ENCODE measurements at regions not wholly inside any gene's neighbourhood (a gene's known extent, or its start where the extent isn't known, plus 50 kb on each side); places are given as distances from the start of the nearest gene placed in this dataset.
A peak's percentile ranks its signal among the peaks of the same experiment; 100 is the strongest.

DNA sequence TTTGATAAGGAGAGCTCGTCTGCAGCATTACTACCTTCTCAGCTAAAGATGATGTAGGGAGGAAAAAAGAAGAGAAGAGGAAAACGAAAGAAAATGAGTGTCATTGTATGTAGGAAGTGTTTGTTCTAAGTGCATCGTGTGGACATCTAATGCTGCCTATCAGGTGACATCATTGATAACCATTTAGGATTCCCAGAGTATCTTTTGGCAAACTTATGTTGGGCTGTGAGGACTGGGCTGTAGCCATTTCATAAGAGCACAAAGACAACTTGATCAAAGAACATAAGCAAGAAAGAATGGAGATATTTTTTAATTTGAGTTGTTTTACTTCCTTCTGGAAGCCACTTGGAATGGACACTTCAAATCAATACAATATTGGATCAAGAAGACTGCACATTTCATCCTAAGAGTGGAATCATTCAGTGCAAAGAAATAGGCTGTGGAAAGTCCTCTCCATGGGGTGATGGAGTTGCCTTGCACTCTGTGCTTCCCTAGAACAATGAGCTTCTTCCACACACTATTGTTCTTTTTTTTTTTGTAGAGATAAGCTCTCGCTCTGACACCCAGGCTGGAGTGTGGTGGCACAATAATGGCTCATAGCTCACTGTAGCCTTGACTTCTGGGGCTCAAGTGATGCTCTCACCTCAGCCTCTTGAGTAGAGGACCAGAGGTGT, 52.4 kb upstream of the UBL3 start:
- ChIA-PET CTCF (interaction anchor here (0.6 to 1.6 kb wide), 5 partner anchors 18 to 494 kb away, joined by 3 to 6 read pairs (median 3); no protein-coding TSS in a partner anchor), POLR2A (interaction anchor here (0.7 to 2.4 kb wide), 4 partner anchors 9 to 52 kb away, joined by 3 to 13 read pairs (median 4); partner anchors contain the start of gene UBL3)
- H3K4me1 ChIP-seq (ENCODE audit: control insufficient read depth, insufficient read depth, low read length), result peaks cover 4% of the 10 kb centered on the region; the same call in 1 of the 2 replicates
- TF ChIP-seq ZNF626 (tag by site-specific recombination; IDR thresholded peaks at IDR 0.05) (no peak), ATF2 (tag by site-specific recombination; IDR thresholded peaks at IDR 0.05; ENCODE audit: low read depth) (peak; percentile 62)
- no peak overlapping the region for H3K27ac ChIP-seq (ENCODE audit: extremely low read depth, low read depth, low read length)
- H3K4me3 ChIP-seq (ENCODE audit: low read depth, low read length), result no peak overlapping the region
- H3K36me3 ChIP-seq (ENCODE audit: control insufficient read depth in 2 of 2, insufficient read depth in 1 of 2, low read length in 2 of 2), result no peaks in the 10 kb centered on the region
- no peaks in the 10 kb centered on the region for H3K9me3 ChIP-seq (ENCODE audit: control insufficient read depth, insufficient read depth, low read depth, low read length)

DNA sequence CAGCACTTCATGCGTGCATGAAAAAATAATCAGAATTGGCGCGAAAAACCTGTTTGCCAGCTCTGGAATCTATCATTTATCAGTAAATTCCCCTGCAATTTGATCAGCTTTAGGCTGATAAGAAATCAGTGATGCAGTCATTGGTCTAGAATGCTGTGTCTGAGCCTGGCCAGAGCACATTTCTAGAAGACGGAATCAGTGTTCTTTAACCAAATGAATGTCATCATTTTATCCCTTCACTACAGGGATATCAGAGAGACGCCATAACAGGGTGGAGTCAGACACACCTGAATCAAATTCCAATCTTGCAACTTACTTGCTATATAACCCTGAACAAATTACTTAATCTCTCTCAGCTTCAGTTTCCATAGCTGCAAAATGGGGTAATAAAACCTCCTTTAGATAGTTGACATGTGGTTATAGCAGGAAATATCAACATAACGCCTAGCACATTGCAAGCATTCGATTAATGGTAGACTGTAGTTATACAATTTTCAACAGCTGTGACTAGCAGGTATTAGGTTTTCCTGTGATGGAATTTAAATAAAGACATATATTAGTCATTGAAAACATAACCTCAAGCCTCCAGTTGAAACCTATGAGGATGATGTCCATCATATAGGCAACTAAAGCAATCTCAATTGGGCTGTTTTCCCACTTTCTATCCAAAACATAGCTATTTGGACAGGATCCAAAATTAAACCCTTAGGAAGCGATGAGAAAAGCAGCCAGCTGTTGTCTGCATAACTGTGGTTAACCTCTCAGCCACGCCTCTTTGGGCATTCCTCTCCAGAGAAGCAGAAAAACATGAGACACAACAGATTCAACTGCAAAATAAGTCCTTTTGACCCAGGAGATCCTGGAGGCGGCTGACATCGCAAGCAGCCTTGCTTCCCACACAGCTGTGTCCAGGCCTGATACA, 51.6 kb upstream of the UBL3 start:
- ChIA-PET CTCF (interaction anchor here (0.6 to 1.6 kb wide), 5 partner anchors 19 to 211 kb away, joined by 3 to 6 read pairs (median 3); no protein-coding TSS in a partner anchor), POLR2A (interaction anchor here (0.9 to 2.4 kb wide), 3 partner anchors 10 to 52 kb away, joined by 4 to 13 read pairs (median 4); partner anchors contain the start of gene UBL3)
- no peaks in the 10 kb centered on the region for H3K36me3 ChIP-seq (ENCODE audit: control insufficient read depth in 2 of 2, insufficient read depth in 1 of 2, low read length in 2 of 2)
- H3K9me3 ChIP-seq (ENCODE audit: control insufficient read depth, insufficient read depth, low read depth, low read length), result no peaks in the 10 kb centered on the region
- no peak overlapping the region for H3K27ac ChIP-seq (ENCODE audit: extremely low read depth, low read depth, low read length)
- no peak for TF ChIP-seq ZNF658 (tag by site-specific recombination; IDR thresholded peaks at IDR 0.05)
- TF ChIP-seq, protein P1, sequence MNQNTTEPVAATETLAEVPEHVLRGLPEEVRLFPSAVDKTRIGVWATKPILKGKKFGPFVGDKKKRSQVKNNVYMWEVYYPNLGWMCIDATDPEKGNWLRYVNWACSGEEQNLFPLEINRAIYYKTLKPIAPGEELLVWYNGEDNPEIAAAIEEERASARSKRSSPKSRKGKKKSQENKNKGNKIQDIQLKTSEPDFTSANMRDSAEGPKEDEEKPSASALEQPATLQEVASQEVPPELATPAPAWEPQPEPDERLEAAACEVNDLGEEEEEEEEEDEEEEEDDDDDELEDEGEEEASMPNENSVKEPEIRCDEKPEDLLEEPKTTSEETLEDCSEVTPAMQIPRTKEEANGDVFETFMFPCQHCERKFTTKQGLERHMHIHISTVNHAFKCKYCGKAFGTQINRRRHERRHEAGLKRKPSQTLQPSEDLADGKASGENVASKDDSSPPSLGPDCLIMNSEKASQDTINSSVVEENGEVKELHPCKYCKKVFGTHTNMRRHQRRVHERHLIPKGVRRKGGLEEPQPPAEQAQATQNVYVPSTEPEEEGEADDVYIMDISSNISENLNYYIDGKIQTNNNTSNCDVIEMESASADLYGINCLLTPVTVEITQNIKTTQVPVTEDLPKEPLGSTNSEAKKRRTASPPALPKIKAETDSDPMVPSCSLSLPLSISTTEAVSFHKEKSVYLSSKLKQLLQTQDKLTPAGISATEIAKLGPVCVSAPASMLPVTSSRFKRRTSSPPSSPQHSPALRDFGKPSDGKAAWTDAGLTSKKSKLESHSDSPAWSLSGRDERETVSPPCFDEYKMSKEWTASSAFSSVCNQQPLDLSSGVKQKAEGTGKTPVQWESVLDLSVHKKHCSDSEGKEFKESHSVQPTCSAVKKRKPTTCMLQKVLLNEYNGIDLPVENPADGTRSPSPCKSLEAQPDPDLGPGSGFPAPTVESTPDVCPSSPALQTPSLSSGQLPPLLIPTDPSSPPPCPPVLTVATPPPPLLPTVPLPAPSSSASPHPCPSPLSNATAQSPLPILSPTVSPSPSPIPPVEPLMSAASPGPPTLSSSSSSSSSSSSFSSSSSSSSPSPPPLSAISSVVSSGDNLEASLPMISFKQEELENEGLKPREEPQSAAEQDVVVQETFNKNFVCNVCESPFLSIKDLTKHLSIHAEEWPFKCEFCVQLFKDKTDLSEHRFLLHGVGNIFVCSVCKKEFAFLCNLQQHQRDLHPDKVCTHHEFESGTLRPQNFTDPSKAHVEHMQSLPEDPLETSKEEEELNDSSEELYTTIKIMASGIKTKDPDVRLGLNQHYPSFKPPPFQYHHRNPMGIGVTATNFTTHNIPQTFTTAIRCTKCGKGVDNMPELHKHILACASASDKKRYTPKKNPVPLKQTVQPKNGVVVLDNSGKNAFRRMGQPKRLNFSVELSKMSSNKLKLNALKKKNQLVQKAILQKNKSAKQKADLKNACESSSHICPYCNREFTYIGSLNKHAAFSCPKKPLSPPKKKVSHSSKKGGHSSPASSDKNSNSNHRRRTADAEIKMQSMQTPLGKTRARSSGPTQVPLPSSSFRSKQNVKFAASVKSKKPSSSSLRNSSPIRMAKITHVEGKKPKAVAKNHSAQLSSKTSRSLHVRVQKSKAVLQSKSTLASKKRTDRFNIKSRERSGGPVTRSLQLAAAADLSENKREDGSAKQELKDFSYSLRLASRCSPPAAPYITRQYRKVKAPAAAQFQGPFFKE (tag by site-specific recombination; IDR thresholded peaks at IDR 0.05; ENCODE audit: borderline replicate concordance), result no peak
- TF ChIP-seq ZNF169 (tag by site-specific recombination; IDR thresholded peaks at IDR 0.05), result no peak
- TF ChIP-seq ZNF366 (tag by site-specific recombination; conservative IDR thresholded peaks at IDR 0.05), result peak; percentile 59; the same call in 1 of the 2 replicates
- TF ChIP-seq ZFP41 (tag by site-specific recombination; IDR thresholded peaks at IDR 0.05; ENCODE audit: borderline replicate concordance), result no peak
- TF ChIP-seq, protein P2, sequence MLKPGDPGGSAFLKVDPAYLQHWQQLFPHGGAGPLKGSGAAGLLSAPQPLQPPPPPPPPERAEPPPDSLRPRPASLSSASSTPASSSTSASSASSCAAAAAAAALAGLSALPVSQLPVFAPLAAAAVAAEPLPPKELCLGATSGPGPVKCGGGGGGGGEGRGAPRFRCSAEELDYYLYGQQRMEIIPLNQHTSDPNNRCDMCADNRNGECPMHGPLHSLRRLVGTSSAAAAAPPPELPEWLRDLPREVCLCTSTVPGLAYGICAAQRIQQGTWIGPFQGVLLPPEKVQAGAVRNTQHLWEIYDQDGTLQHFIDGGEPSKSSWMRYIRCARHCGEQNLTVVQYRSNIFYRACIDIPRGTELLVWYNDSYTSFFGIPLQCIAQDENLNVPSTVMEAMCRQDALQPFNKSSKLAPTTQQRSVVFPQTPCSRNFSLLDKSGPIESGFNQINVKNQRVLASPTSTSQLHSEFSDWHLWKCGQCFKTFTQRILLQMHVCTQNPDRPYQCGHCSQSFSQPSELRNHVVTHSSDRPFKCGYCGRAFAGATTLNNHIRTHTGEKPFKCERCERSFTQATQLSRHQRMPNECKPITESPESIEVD (tag by site-specific recombination; IDR thresholded peaks at IDR 0.05), result 0 out of 2 replicates have a peak, but pooled peaks have one; percentile 12
- TF ChIP-seq, protein P3, sequence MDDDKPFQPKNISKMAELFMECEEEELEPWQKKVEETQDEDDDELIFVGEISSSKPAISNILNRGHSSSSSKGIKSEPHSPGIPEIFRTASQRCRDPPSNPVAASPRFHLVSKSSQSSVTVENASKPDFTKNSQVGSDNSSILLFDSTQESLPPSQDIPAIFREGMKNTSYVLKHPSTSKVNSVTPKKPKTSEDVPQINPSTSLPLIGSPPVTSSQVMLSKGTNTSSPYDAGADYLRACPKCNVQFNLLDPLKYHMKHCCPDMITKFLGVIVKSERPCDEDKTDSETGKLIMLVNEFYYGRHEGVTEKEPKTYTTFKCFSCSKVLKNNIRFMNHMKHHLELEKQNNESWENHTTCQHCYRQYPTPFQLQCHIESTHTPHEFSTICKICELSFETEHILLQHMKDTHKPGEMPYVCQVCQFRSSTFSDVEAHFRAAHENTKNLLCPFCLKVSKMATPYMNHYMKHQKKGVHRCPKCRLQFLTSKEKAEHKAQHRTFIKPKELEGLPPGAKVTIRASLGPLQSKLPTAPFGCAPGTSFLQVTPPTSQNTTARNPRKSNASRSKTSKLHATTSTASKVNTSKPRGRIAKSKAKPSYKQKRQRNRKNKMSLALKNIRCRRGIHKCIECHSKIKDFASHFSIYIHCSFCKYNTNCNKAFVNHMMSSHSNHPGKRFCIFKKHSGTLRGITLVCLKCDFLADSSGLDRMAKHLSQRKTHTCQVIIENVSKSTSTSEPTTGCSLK (tag by site-specific recombination; IDR thresholded peaks at IDR 0.05), result no peak
- TF ChIP-seq KLF10 (tag by site-specific recombination; IDR thresholded peaks at IDR 0.05), result peak; percentile 57
- TF ChIP-seq ZNF16 (tag by site-specific recombination; IDR thresholded peaks at IDR 0.05; ENCODE audit: low read depth), result no peak
- no peak for TF ChIP-seq ZSCAN4 (tag by site-specific recombination; IDR thresholded peaks at IDR 0.05)
- no peak for TF ChIP-seq ZSCAN5A (tag by site-specific recombination; IDR thresholded peaks at IDR 0.05)
- TF ChIP-seq KLF9 (tag by site-specific recombination; IDR thresholded peaks at IDR 0.05; ENCODE audit: low read depth), result 0 out of 2 replicates have a peak, but pooled peaks have one; percentile 23
- no peak for TF ChIP-seq ZBTB17 (tag by site-specific recombination; IDR thresholded peaks at IDR 0.05)
- no peak for TF ChIP-seq MZF1 (tag by site-specific recombination; IDR thresholded peaks at IDR 0.05; ENCODE audit: borderline replicate concordance)
- H3K4me3 ChIP-seq (ENCODE audit: low read depth, low read length), result no peak overlapping the region
- peaks cover 10% of the 10 kb centered on the region; the same call in 1 of the 2 replicates for H3K4me1 ChIP-seq (ENCODE audit: control insufficient read depth, insufficient read depth, low read length)
